GM12864 (cell line): ENCODE measurements at regions not wholly inside any gene's neighbourhood (a gene's known extent, or its start where the extent isn't known, plus 50 kb on each side); places are given as distances from the start of the nearest gene placed in this dataset.

Experiments used
- DNase-seq: peaks from one replicate; pipeline ENCODE4 v3.0.0-alpha.2; 2011; ENCODE audit warnings: low read depth
- H3K4me3 ChIP-seq: 2 replicates; pipeline ENCODE4 v1.5.1; 2011; ENCODE audit warnings: mild to moderate bottlenecking, low read depth, low read length, control low read depth
- CTCF ChIP-seq: IDR thresholded peaks from 2 replicates; pipeline ENCODE4 v1.5.1; 2011; ENCODE audit warnings: low read depth, mild to moderate bottlenecking, moderate library complexity, low read length, control low read depth, inconsistent platforms; ENCODE audit errors: missing control alignments

GRCh38 chr12:46445093-46445492 lies 72.5 kb upstream of the SLC38A2 start:
- no peak for DNase-seq
- no peak overlapping the region for H3K4me3 ChIP-seq
- TF ChIP-seq CTCF = no peak

GRCh38 chr12:46443594-46444263 lies 71.2 kb upstream of the SLC38A2 start:
- DNase-seq = no peak
- H3K4me3 ChIP-seq = no peak overlapping the region
- TF ChIP-seq CTCF = no peak

- DNase-seq = no peak
- H3K4me3 ChIP-seq = no peak overlapping the region
- no peak for TF ChIP-seq CTCF
These were observed 70.2 kb upstream of the SLC38A2 start for GRCh38 chr12:46442738-46443137.

- no peak overlapping the region for H3K4me3 ChIP-seq
- DNase-seq = no peak
- TF ChIP-seq CTCF = no peak
These were observed 69.7 kb upstream of the SLC38A2 start for GRCh38 chr12:46442239-46442638.

- no peak for DNase-seq
- TF ChIP-seq CTCF = no peak
- no peak overlapping the region for H3K4me3 ChIP-seq
These were observed 67.4 kb upstream of the SLC38A2 start for GRCh38 chr12:46439793-46440511.

GRCh38 chr12:46438719-46439319 lies 66.2 kb upstream of the SLC38A2 start:
- H3K4me3 ChIP-seq = no peak overlapping the region
- no peak for TF ChIP-seq CTCF
- no peak for DNase-seq
